SJSA1 (cell line): ENCODE measurements at regions not wholly inside any gene's neighbourhood (a gene's known extent, or its start where the extent isn't known, plus 50 kb on each side); places are given as distances from the start of the nearest gene placed in this dataset.

Experiments
- DNase-seq, 2 experiments: peaks; one replicate each; pipeline ENCODE4 v3.0.0-alpha.2; 2015 to 2020; ENCODE audit warnings: low spot score in 2 of 2, low read depth in 1 of 2
- H3K27ac ChIP-seq: fragments of 250-450 bp; sonication (Bioruptor Pico); 2 replicates; pipeline ENCODE4 v1.5.1; 2020; ENCODE audit warnings: mild to moderate bottlenecking, moderate library complexity
- H3K27me3 ChIP-seq: fragments of 250-450 bp; sonication (Bioruptor Pico); replicated peaks from 2 replicates; pipeline ENCODE4 v1.5.1; 2020; ENCODE audit warnings: mild to moderate bottlenecking, moderate library complexity
- H3K36me3 ChIP-seq: fragments of 250-450 bp; sonication (Bioruptor Pico); 2 replicates; pipeline ENCODE4 v1.5.1; 2020; ENCODE audit warnings: mild to moderate bottlenecking
- H3K4me1 ChIP-seq: fragments of 250-450 bp; sonication (Bioruptor Pico); replicated peaks from 2 replicates; pipeline ENCODE4 v1.6.1; 2021; ENCODE audit warnings: mild to moderate bottlenecking
- H3K4me3 ChIP-seq: fragments of 250-450 bp; sonication (Bioruptor Pico); 2 replicates; pipeline ENCODE4 v1.5.1; 2020; ENCODE audit warnings: mild to moderate bottlenecking
- H3K9me3 ChIP-seq: fragments of 250-450 bp; sonication (Bioruptor Pico); replicated peaks from 2 replicates; pipeline ENCODE4 v1.5.1; 2020; ENCODE audit warnings: mild to moderate bottlenecking

DNA sequence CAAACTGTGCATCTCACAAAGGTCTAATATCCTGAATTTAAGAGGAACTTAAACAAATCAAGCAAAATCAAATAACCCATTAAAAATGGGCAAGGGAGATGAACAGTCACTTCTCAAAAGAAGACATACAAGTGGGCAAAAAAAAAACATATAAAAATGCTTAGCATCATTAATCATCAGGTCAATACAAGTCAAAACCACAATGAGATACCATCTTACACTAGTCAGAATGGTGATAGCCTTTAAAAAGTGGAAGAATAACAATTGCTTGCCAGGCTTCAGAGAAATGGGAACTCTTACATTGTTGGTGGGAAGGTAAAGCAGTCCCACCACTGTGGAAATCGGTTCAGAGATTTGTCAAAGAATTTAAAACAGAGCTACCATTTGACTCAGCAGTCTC lies 646.7 kb upstream of the PTCHD4 start:
- no peak overlapping the region for H3K4me3 ChIP-seq

GRCh38 chr6:48755315-48755714 lies 644.3 kb upstream of the PTCHD4 start:
- H3K36me3 ChIP-seq, result no peaks in the 10 kb centered on the region
- no peaks in the 10 kb centered on the region for H3K9me3 ChIP-seq
- no peaks in the 10 kb centered on the region; the same call in 1 of the 2 replicates for H3K4me1 ChIP-seq
- H3K4me3 ChIP-seq, result no peak overlapping the region
- no peak overlapping the region for H3K27ac ChIP-seq
- no peak for DNase-seq
- H3K27me3 ChIP-seq, result no peaks in the 10 kb centered on the region

More for the DNA sequence above, 646.7 kb upstream of the PTCHD4 start:
- Histone ChIP-seq H3K9me3 (no peaks in the 10 kb centered on the region), H3K36me3 (no peaks in the 10 kb centered on the region), H3K27me3 (no peaks in the 10 kb centered on the region), H3K27ac (no peak overlapping the region), H3K4me1 (no peaks in the 10 kb centered on the region; the same call in 1 of the 2 replicates)
- DNase-seq, result no peak

- no peak overlapping the region for H3K27ac ChIP-seq
- H3K27me3 ChIP-seq, result no peaks in the 10 kb centered on the region
- DNase-seq, result no peak
- H3K4me3 ChIP-seq, result no peak overlapping the region
- no peaks in the 10 kb centered on the region for H3K36me3 ChIP-seq
- H3K4me1 ChIP-seq, result no peaks in the 10 kb centered on the region; the same call in 1 of the 2 replicates
- no peaks in the 10 kb centered on the region for H3K9me3 ChIP-seq
Observed at GRCh38 chr6:48754641-48755040, 643.6 kb upstream of the PTCHD4 start.

DNA sequence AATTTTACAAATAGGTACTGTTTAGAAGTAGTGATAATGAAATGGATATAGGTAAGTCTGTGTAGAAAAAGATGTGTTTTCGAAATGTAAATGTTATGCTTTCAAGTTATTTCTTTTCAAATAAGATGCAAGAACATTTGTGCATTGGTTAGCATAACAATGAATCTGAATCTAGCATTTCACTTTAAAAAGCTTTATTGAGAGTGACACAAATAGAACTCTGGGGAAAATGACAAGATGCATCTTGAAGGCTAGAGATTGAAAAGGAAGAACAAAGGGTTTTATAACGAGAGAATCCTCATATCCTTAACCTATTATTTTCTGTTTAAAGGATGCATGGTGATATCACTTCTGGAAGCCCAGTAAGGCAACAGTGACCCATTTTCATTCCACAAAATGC lies 639.9 kb upstream of the PTCHD4 start:
- no peak overlapping the region for H3K27ac ChIP-seq
- H3K4me1 ChIP-seq, result no peaks in the 10 kb centered on the region
- no peaks in the 10 kb centered on the region for H3K9me3 ChIP-seq

DNA sequence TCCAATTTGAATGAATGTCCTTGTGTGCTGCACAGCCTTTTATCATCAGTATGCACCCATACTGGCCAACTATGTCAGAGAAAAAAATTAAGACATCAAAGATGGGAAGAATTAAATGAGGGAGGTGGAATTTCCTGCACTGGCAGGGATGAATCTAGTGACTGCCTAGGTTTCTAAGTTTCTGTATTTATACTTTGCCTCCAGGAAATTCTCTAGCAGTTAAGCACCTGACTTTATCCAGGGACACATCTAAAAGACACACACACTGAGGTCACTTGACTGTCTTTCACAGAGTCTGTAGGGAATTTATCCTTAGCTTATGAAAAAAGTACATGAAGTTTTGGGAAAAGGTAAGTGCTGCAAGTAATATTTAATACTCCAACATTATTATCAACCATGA lies 636.5 kb upstream of the PTCHD4 start:
- Histone ChIP-seq H3K36me3 (no peaks in the 10 kb centered on the region), H3K27ac (no peak overlapping the region), H3K9me3 (no peaks in the 10 kb centered on the region), H3K4me1 (no peaks in the 10 kb centered on the region), H3K27me3 (no peaks in the 10 kb centered on the region), H3K4me3 (no peak overlapping the region)
- DNase-seq, result no peak

More for the DNA sequence above, 639.9 kb upstream of the PTCHD4 start:
- no peaks in the 10 kb centered on the region for H3K27me3 ChIP-seq
- H3K4me3 ChIP-seq, result no peak overlapping the region
- no peak for DNase-seq
- H3K36me3 ChIP-seq, result no peaks in the 10 kb centered on the region

DNA sequence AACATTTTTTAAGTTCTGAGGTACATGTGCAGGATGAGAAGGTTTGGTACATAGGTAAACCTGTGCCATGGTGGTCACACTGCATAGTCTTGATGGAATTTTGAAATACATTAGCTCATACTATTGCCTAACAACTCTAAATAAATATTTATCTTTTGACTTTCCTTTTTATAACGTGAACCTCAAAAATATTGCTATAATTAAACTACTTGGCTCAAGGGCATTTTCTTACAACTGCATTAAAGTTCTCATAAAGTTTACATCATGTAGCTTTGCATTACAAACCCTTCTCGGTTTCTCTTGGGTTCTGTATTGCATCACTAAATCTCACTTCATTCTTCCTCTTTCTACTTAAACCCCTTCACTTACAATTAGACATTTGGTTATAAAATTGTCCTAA lies 636.0 kb upstream of the PTCHD4 start:
- DNase-seq, result no peak
- Histone ChIP-seq H3K9me3 (no peaks in the 10 kb centered on the region), H3K36me3 (no peaks in the 10 kb centered on the region), H3K4me1 (no peaks in the 10 kb centered on the region), H3K4me3 (no peak overlapping the region), H3K27ac (no peak overlapping the region), H3K27me3 (no peaks in the 10 kb centered on the region)

DNA sequence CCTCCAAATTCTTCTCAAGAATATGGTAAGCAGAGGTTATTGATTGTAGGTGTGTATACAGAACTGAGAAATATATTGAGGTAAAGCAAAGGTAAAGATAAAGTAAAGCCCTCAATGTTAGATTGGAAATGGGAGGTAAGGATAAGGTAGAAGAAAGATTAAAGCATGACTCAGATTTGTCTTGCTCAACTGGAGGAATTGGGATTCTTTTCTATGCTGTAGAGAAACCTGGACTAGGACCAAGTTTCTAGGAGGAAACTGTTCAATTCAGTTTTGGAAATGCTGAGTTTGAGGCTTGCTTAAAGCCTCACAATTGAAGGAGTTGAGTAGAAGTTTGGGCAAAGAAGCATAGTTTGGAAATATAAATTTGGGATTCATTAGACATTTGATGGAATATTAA lies 634.0 kb upstream of the PTCHD4 start:
- H3K4me1 ChIP-seq, result no peaks in the 10 kb centered on the region
- no peak for DNase-seq
- no peak overlapping the region for H3K27ac ChIP-seq
- H3K27me3 ChIP-seq, result no peaks in the 10 kb centered on the region
- no peak overlapping the region for H3K4me3 ChIP-seq
- no peaks in the 10 kb centered on the region for H3K36me3 ChIP-seq
- H3K9me3 ChIP-seq, result no peaks in the 10 kb centered on the region

- no peak overlapping the region for H3K27ac ChIP-seq
- H3K4me1 ChIP-seq, result no peaks in the 10 kb centered on the region
- no peaks in the 10 kb centered on the region for H3K36me3 ChIP-seq
- DNase-seq, result no peak
- H3K4me3 ChIP-seq, result no peak overlapping the region
- no peaks in the 10 kb centered on the region for H3K9me3 ChIP-seq
- no peaks in the 10 kb centered on the region for H3K27me3 ChIP-seq
Observed at GRCh38 chr6:48743738-48744137, 632.7 kb upstream of the PTCHD4 start.

DNA sequence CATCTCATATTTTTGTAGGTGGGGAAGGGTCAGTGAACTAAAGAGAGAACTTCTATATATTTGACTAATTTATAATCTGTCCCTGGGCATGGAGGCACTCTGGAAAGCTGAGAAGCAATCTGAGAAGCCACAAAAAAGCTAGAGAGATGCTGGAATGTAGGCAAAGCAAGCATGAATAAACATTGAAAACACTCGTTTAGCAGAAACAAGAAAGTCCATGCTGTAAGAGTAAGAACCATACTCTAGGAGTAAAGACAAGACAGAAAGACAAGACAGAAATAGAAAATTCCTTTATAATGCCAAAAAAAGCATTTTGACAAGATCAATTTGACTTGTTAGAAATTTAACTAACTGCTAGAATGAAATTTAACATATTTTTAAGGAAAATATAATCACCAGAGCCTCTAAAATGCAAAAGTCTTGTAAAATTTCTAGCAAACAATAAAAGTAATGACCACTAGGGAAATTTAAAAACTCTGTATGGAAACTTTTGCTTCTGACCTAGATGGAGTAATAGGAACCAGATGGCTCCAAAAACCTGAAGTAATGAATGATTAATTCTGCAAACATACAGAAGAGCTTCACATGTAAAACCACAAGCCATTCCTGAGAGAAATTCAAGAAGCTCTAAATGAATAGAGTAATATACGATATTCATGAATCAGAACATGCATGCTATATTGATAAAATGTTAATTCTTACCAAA lies 625.7 kb upstream of the PTCHD4 start:
- peak in 1 of 2 experiments; percentile 15 for DNase-seq
- no peak overlapping the region for H3K27ac ChIP-seq
- no peak overlapping the region for H3K4me3 ChIP-seq

DNA sequence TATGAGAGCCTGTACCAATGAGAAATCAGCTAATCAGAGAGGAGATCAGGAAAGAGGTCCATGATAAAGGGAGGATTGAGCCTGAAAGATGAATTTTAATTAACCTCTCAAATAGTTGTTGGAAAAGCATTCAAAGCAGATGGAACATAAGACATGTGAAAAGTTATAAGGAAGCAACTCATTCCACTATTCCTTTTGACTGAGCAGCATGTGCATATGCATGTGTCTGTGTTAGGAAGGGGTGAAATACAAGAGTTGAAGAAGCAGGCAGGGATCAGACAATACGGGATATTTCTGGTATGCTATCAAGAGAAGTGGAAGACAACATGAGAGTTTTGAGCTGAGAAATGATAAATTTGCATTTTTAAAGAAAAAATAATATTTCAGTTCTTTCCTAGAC lies 624.8 kb upstream of the PTCHD4 start:
- H3K27me3 ChIP-seq, result no peaks in the 10 kb centered on the region
- H3K4me3 ChIP-seq, result no peak overlapping the region
- no peaks in the 10 kb centered on the region for H3K36me3 ChIP-seq
- H3K9me3 ChIP-seq, result no peaks in the 10 kb centered on the region
- no peaks in the 10 kb centered on the region for H3K4me1 ChIP-seq
- no peak for DNase-seq
- no peak overlapping the region for H3K27ac ChIP-seq

More for the DNA sequence above, 625.7 kb upstream of the PTCHD4 start:
- Histone ChIP-seq H3K36me3 (no peaks in the 10 kb centered on the region), H3K27me3 (no peaks in the 10 kb centered on the region), H3K4me1 (no peaks in the 10 kb centered on the region), H3K9me3 (no peaks in the 10 kb centered on the region)

DNA sequence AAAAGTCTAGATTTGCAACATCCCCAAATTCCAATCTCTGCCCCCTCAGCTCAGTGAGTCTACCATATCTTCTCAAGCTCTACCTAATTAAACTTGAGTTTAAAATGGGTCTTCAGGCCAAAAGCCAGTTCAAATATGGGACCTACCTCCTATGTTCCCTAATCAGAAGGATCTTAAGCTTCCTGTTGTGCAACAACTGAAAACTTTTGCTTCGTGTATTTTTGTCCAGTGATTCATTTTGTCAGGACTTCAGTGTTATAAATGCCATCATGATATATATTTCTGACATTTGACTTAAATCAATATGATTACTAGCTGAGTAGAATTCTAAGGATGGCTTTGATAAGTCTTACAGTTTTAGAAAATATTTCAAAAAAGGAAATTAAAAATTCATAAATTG lies 622.6 kb upstream of the PTCHD4 start:
- H3K9me3 ChIP-seq, result 0 out of 2 replicates have a peak, but pooled peaks cover 4% of the 10 kb centered on the region
- H3K36me3 ChIP-seq, result no peaks in the 10 kb centered on the region
- H3K27me3 ChIP-seq, result no peaks in the 10 kb centered on the region
- no peak for DNase-seq
- no peak overlapping the region for H3K27ac ChIP-seq
- no peak overlapping the region for H3K4me3 ChIP-seq
- no peaks in the 10 kb centered on the region for H3K4me1 ChIP-seq

DNA sequence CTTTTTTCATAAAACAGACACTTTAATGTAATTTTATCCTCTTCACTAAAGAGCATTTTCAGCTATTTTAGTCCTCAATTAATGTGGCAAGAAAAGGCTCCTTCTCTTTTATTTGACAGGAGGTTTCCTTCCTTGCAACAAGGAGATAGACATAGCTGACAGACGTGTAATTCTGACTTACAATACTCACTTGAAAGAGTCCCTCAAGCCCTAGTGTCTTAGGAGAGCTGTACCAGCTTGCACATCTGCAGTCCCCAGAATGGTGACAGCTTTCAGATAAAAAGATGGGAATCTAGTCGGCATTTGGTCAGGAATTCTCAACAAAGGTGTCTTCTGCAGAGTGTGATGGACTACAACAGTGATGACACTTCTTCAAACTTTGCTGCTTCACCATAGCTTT lies 603.7 kb upstream of the PTCHD4 start:
- no peaks in the 10 kb centered on the region for H3K4me1 ChIP-seq
- H3K4me3 ChIP-seq, result no peak overlapping the region
- no peaks in the 10 kb centered on the region for H3K9me3 ChIP-seq
- H3K27ac ChIP-seq, result no peak overlapping the region
- H3K27me3 ChIP-seq, result no peaks in the 10 kb centered on the region
- no peaks in the 10 kb centered on the region for H3K36me3 ChIP-seq
- DNase-seq, result no peak

DNA sequence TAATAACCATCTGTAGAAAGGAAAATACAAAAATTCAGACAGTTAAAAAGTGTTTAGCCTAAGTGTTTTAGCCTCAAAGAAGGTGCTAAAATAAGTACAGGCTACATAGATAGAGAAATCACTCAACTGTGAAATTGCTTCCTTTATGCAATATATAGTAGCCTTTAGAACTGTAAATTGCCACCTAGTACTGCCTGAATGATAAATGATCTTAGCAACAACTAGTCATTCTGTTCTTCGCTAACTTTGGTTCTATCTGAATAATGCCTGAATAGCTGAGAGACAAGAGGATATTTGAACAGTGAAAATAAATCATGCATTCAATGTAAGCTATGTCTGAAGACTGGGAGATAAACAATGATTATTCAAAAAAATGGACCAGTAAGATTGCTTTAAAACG lies 603.3 kb upstream of the PTCHD4 start:
- H3K4me1 ChIP-seq, result no peaks in the 10 kb centered on the region
- H3K27me3 ChIP-seq, result no peaks in the 10 kb centered on the region
- no peak overlapping the region for H3K27ac ChIP-seq
- DNase-seq, result no peak
- no peak overlapping the region for H3K4me3 ChIP-seq
- no peaks in the 10 kb centered on the region for H3K36me3 ChIP-seq
- H3K9me3 ChIP-seq, result no peaks in the 10 kb centered on the region

GRCh38 chr6:48713612-48714011 lies 602.6 kb upstream of the PTCHD4 start:
- Histone ChIP-seq H3K27me3 (no peaks in the 10 kb centered on the region), H3K36me3 (no peaks in the 10 kb centered on the region), H3K4me1 (no peaks in the 10 kb centered on the region), H3K9me3 (no peaks in the 10 kb centered on the region), H3K27ac (no peak overlapping the region), H3K4me3 (no peak overlapping the region)
- no peak for DNase-seq

DNA sequence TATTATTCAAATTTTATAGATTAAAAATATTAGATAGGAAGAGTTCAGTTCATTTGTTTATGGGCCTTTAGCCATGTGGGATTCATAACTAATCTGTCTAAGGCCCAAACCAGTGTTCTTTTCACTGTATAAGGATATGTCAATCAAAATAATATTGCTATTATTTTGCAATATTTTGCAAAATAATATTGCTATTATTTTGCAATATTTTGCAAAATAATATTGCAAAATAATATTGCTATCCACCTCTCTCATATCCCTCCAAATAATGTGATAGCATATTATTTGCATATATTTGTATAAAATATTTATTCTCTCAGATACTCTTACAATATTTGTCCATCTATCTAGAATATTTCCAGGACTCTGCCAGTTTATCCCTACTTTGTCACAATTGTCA lies 595.3 kb upstream of the PTCHD4 start:
- no peak overlapping the region for H3K4me3 ChIP-seq
- no peaks in the 10 kb centered on the region for H3K9me3 ChIP-seq
- no peak overlapping the region for H3K27ac ChIP-seq
- no peaks in the 10 kb centered on the region for H3K27me3 ChIP-seq
- DNase-seq, result no peak
- H3K36me3 ChIP-seq, result no peaks in the 10 kb centered on the region
- no peaks in the 10 kb centered on the region for H3K4me1 ChIP-seq
